CMK (cell line): ENCODE measurements at regions not wholly inside any gene's neighbourhood (a gene's known extent, or its start where the extent isn't known, plus 50 kb on each side); places are given as distances from the start of the nearest gene placed in this dataset.
"Not testable (repeated sequence)": the region's sequence is repeated elsewhere in the genome, so short reads cannot be mapped to it uniquely, and the experiment has no call there.

Source experiments
- DNase-seq: peaks from one replicate; pipeline ENCODE4 v3.0.0-alpha.2; 2010; ENCODE audit warnings: low read depth

GRCh38 chr2:212871597-212871996, 279.8 kb downstream of the IKZF2 start:
- DNase-seq, result no peak

GRCh38 chr2:212864186-212864585, 287.2 kb downstream of the IKZF2 start:
- no peak for DNase-seq

DNA sequence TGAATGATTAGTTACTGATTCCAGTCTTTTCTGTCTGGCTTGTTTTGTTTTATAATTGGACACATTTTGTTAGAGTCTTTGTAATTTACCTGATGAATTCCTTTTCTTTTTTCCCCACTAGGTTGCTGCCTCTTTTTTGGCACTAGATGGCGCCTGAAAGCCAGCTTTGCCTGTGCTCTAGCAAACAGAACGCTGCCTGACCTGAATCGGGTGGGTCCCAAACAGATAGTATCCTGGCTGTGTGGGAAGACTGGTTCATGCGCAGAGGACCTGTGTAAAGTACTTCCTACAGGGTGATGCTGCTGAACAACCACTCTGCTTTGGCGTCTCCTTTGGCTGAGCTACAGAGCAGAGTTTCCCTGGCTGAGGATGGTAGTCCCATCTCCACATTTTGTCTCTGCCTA, 288.2 kb downstream of the IKZF2 start:
- peak; percentile 77 for DNase-seq

- DNase-seq, result no peak
Measured at GRCh38 chr2:212858496-212858895, 292.9 kb downstream of the IKZF2 start.

DNA sequence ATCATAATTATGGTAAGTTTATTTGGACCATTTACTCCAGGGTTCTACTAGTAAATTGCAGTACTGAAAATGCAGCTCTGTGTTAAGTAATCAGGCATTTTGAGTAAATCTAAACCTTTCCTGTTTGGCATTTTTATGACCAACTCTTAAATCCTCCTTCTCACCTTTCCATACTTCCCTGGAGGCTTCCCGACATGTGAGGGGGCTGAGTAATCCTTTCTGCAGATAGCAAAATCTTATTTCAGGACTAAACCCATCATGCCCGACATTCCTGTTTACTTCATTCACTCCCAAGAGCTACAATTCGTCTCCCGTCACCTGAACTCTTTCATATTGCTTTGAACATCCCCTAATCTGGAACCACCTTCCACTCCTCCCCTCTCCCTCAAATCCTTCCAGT, 296.6 kb downstream of the IKZF2 start:
- no peak for DNase-seq

- no peak for DNase-seq
Measured at GRCh38 chr2:212854116-212854515, 297.3 kb downstream of the IKZF2 start.

- DNase-seq, result no peak
Measured at GRCh38 chr2:212845941-212846340, 305.5 kb downstream of the IKZF2 start.

DNA sequence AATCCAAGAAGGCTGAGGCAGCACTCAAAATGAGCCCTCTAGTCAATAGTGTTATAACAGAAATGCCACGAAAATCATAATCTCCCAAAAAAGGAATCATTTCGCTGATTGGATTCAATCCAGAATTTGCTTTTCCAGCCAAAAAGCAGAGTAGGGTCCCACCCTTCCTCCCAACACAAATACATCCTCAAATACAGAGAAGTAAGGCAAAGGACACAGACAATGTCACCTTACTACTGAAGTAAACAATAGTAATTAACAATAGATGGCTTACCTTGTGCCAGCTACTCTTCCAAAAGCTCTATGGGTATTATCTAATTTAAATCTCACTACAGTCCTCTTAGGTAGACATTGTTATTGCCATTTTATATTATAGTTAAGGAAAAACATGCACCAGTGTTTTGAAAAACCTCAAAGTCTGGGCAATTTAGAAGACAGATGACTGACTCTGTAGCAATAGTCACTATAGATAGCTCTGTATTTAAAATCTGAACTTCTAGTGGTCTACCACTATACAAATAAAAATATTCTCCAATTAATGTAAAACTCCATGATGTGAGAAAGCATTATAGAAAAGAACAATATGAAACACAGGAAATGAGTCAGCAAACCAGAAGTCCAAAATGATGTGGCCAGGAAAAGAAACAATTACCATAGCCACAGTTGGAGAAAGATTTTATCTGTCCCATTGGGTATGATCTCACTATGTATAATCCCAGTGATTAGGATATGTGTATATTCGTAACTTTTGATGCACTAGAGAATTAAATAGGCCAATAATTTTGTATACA, 305.0 kb upstream of the ERBB4 start:
- no peak for DNase-seq

DNA sequence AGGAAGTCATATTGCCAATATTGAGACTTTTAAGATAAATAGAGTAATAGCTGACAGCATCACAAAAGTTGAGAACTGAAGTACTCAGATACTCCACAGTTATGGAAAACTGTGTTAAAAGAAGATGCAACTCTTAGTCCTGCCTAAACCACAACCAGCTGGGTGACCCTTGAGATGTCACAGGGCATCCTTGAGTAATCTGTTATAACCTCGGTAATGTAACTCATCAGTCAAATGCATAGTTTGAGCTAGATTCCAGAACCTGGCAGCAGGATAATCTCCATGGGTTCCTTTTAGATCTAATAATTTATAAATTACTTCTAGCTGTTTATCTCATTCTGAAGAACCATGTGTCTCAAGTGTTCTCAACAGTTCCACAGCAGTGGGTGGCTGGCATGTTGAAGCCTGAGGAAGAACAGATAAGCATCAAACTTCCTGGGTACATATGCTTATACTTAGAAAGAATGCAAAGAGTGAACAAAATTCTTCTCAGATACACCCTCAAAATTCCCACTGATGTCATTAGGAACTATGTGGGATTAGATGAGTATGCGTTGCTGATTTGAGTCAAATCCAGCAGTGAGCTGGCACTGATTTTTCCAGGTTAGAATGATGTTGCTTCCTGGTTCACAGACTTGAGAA, 304.1 kb upstream of the ERBB4 start:
- no peak for DNase-seq

DNA sequence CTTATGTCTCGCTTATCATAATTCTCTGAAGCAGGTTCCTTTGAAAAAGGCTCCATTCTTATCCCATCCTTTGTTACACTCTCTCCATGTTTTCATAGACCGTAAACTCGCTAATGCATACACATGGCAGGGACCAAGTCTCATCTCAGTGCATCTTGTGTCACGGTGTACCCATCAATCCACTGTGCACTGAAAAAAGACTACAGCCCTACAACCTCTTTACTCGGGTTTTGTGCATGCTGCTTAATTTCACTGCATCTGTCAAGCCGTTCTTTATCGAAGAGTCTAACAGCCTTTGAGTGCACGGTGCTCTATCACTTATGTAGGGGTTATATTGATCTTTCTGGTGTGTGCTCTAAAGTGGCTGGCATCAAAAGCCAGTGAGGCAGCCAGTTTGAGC, 302.9 kb upstream of the ERBB4 start:
- DNase-seq, result no peak

DNA sequence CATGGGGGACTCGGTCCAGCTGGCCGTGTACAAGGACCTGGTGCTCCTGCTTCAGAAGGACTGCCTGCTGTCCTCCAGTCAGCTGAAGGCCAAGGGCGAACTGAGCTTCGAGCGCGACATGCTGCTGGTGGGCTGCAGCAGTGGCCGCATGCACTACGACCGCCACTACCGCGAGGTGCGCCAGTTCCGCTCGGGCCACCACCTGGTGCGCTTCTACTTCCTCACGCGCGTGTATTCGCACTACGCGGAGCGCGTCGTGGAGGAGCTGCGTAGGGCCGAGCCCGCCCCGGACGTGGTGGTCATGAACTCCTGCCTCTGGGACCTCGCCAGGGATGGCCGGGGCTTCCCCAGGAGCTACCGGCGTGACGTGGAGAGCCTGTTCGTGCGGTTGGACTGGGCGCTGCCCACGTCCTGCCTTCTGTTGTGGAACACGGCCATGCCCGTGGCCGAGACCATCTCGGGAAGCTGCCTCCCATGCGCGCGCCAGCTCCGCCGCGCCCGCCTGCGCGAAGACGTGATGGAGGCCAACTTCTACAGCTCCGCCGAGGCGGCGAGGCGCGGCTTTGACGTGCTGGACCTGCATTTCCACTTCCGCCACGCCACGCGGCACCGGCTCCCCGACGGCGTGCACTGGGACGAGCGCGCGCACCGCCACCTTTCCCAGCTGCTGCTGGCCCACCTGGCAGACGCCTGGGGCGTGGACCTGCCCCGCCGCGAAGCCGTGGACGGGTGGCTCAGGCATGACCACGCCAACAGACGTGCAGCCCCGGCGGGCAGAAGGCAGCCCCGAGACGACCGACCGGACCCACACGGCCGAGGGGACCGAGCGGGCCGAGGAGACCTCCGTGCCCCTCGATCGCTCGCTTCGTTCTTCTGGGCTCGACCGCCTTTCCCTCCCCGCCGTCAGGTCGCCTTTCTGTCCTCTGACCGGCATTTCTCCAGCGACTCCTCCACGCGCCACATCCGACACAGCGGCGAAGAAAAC, 293.9 kb upstream of the ERBB4 start:
- DNase-seq, result no peak

DNA sequence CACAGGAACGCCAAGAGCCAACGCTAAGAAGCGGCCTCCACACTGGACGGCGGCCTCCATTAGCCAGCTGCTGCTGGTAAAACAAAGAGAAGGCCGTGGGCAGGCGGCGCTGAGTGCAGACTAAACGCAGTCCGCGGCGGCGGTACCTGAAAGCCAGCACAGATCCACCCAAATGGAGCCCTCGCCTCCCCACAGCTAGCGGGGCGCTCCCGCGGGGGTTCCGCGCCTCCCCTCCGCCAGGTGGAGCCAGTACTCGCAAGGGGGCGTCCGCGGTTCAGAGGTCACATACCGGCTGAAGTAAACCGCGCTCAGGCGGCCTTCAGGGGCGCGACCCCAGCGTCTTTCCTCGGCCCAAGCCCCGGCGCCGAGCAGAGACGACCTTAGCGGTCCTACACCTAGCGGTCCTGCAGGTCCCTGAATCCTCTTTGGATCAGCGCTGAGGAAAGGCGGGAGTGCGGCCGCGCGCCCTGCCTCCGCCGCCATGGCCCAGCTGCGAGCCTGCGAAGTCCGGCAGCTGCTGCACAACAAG, 293.1 kb upstream of the ERBB4 start:
- no peak for DNase-seq

- DNase-seq, result no peak
Measured at GRCh38 chr2:212816267-212816666, 277.7 kb upstream of the ERBB4 start.

DNA sequence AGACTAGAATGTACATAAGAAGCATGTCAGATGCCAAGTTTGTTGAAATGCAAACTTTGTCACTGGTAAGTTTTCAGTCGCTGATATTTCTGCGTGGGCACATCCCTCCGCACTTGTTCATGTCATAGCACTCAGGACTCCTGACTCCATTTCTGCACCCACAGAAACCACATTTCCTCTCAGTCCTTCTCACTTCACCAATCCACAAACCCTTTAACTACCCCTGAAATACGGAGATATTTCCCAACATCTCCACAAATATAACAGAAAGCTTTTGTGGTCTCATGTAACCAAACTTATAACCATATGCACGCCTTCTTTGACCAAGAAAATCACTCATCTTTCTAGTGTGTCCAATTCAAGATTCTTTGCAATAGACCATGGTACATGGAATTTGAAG, 276.9 kb upstream of the ERBB4 start:
- no peak for DNase-seq

GRCh38 chr2:212814941-212815340, 276.3 kb upstream of the ERBB4 start:
- no peak for DNase-seq

DNA sequence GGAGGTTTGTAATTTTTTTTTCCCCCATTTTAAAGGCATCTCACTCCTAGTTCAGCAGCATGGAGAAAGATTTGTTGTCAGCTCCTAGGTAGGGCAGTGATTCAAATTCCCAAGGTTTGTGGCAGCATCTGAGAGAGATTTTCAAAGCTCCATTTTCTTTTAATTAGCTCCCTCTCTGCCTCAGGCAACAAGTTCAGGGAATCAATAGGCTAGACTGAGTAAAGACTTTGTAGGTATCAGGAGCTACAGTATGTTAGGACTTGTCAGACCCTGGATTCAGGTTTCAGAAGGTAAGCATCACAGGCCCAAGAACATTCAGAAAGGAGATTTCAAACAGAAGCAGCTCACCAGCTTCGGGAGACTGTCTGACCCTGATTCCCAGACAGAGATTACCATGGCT, 273.3 kb upstream of the ERBB4 start:
- DNase-seq, result no peak

- DNase-seq, result no peak
Measured at GRCh38 chr2:212811036-212811805, 272.6 kb upstream of the ERBB4 start.

DNA sequence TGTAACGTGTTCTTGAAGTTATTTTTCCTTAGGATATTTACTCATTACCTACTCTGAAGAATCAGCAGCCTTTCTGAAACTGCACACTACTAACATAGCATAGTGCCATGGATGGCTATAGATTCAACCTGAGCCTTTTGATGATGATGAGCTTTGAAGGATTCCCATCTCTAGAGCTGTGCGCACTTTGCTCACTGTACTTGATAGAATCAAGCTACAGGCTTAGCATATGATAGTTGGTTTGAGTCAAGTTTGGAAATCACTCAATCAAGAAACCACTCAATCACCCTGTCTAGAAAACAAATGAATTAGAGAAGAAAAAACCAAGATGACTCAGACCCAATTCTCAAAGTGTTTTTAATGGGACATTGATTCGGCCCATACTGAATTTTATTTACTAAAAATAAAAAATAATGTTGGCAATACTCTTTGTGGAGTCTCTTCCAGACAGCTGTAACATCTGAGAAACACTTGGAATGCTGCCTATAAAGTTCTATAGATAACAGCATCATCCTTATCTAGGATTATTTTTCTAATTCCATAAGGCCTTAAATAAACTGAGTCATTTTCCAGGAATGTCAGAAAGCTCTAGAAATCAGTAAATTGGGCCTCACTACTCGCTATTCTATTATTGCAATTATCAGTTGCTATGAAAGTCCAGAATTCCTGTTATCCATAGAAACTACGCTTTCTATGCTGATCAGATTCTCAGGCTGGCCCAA, 259.0 kb upstream of the ERBB4 start:
- DNase-seq, result no peak

GRCh38 chr2:212794471-212794870, 255.9 kb upstream of the ERBB4 start:
- DNase-seq, result no peak

DNA sequence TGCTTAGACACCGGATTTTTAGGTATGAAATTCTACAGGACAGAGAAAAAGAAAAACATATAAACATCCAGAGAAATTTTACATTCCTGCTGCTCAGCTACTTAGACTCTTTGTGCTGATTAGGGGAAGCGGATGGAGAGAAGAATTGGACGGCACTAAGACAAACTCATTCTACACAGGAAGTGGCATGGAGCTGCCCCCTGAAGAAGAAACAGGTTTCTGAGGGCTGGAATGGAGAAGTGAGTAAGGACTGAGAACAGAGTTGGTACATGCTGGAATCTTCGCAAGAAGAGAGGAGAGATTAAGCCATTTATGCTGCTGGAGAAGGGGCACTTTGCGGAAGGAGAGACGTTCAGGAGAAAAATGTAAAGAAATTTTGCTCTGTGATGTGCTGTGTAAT, 253.0 kb upstream of the ERBB4 start:
- no peak for DNase-seq

DNA sequence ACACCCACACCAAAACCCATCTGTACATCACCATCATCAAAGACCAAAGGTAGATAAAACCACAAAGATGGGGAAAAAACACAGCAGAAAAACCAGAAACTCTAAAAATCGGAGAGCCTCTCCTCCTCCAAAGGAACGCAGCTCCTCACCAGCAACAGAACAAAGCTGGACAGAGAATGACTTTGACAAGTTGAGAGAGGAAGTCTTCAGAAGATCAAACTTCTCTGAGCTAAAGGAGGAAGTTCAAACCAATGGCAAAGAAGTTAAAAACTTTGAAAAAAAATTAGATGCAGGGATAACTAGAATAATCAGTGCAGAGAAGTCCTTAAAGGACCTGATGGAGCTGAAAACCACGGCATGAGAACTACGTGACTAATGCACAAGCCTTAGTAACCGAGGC, 247.5 kb upstream of the ERBB4 start:
- DNase-seq, result not testable (repeated sequence)
